Stimulated activated naive CD4-positive, alpha-beta T cell (primary cell): ENCODE measurements at regions not wholly inside any gene's neighbourhood (a gene's known extent, or its start where the extent isn't known, plus 50 kb on each side); places are given as distances from the start of the nearest gene placed in this dataset.

ENCODE experiments used
- DNase-seq, 6 experiments: peaks; one replicate each; lab custom pipeline; 2025; lab: John Stamatoyannopoulos, UW

- DNase-seq = no peak
Observed at GRCh38 chr1:56442290-56442877, 137.0 kb downstream of the PLPP3 start.

- no peak for DNase-seq
Observed at GRCh38 chr1:56441601-56442000, 137.8 kb downstream of the PLPP3 start.

GRCh38 chr1:56439610-56440264 lies 139.6 kb downstream of the PLPP3 start:
- no peak for DNase-seq

DNA sequence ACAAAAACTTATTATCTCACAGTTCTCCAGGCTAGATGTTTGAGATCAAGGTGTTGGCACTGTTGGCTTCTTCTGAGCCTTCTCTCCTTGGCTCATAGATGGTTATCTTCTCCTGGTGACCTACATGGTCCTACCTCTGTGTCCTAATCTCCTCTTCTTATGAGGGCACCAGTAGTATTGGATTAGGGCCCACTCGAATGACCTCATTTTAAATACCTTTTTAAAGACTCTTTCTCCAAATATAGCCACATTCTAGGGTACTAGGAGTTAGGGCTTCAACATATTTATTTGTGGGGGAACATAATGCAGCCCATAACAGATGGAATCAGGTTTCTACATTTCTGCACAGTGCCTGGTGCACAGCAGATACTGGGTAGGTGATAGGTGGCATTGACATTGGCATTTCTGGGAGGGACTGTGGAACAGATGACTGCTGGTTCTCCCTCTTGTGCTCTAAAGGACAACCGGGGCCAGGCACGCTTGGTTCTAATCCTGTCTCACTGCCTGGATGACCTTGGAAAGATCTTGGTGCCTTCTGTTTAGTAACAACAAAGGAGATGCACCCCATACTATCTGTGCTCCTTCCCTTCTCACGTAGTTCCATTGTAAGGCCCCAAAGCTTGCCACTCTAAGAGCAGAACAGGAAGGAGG lies 140.3 kb downstream of the PLPP3 start:
- DNase-seq = no peak

GRCh38 chr1:56437959-56438358 lies 141.4 kb downstream of the PLPP3 start:
- no peak for DNase-seq

DNA sequence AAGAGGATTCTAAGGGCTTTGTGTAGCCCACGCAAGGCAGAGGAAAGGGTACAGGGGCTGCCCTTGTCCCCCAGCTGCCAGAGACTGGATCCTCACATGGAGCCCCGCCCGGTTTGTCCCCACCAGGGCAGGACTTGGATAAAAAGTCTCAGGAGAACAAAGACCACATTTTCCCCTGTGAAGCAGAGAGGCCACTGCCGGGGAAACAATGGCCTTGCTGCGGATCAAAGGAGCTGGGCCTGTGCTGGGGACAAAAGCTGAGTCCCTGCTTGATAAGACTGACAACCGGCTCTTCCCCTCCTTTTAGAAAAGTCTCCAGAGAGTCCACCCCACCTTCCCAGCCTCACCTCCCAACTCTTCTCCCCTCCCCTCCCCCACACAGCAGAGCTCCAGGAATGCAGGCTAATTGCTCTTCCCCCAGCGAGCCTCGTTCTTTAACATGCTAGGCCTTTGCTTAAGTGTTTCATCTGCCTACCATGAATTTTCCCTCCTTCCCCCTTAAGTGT lies 142.4 kb downstream of the PLPP3 start:
- DNase-seq = no peak

DNA sequence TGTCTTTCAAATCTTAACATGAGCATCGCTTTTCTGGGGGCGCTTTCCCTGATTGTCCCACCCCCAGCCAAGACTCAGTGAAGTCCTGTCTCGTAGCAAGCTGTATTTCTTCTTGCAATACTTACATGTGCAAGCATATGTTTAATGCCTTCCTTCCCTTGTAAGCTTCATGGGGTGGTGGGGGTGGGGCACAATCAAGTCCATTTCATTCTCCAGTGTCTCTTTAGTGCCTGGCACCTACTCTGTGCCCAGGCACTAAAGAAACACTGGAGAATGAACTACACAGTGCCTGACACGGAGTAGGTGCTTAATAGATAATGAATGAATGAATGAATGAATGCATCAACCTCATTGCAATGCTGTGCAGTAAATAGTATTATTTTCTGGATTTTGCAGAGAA lies 143.1 kb downstream of the PLPP3 start:
- no peak for DNase-seq

DNA sequence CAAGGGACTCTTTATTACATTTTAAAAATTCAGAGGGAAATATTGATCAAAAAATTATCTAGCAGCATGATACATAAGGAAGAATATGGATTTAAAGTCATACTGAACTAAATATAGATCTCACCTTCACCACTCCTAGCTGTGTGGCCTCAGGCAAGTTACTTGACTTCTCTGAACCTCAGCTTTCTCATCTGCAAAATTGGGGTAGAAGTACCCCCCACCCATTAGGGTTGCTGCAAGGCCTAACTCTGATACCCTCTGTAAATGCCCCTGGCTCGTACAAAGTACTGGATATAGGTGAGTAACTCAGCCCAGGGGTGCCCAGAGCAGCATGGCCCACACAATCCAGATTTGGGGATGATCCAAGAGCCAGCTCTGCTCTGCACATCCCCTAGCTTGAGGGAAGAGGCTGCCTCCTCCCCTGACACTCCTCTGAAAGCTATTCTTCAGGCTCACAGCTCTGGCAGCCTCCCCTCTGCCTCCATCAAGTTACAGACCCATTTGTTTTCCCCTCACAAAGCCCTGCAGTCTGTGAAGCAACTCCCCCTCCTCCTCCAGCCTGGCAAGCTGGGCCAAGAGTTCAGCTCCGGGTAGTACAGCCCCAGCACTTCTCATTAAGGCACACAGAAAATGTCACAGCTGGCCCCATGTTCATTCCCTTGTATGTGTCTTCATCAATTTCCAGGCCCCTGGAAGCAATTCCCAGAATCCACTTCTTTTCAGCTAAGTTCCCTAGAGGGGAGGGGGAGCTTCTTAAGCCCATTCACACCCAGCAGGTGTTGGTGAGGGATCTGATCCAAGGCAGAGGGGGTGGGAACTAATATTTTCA lies 143.7 kb downstream of the PLPP3 start:
- no peak for DNase-seq

- no peak for DNase-seq
Observed at GRCh38 chr1:56434740-56435139, 144.6 kb downstream of the PLPP3 start.

GRCh38 chr1:56434025-56434424 lies 145.3 kb downstream of the PLPP3 start:
- DNase-seq = no peak

- no peak for DNase-seq
Observed at GRCh38 chr1:56433056-56433577, 146.2 kb downstream of the PLPP3 start.

DNA sequence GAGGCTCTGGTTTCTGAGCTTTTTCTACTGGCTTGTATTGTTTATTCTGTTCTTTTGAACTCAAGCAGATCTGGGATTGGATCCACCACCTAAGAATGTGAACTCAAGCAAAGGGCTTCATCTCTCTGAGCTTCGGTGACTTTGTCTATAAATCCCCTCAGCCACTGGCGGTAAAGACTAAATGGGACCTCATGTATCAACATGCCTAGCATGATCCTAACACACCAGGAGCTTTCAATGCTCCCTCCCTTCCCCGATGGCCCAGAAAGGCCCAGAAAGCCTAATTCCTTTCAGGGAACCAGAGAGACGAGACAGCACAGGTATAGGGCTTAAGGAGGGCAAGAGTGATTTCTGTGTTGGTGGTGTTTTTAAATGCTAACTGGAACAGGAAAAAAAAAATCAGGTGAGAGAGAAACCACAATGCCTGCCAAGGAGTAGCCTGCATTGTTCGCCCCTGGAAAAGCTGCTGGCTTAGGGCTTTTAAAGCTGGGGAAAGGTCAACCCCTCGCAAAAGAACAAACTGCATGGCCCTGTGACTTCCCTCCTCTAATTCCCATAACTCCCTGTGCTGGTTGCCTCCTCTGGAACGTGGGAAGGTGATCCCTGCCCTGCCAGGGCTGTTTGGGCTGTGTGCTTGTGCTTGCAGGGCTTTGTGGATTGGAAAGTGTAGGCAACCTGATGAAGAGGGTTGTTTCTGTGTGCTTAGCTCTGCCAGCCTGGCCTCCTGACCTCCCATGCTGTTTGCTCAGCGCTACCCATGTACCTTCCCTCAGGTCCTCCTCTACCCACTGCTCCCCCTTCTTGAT lies 147.0 kb downstream of the PLPP3 start:
- no peak for DNase-seq

GRCh38 chr1:56430141-56430839 lies 149.1 kb downstream of the PLPP3 start:
- no peak for DNase-seq

DNA sequence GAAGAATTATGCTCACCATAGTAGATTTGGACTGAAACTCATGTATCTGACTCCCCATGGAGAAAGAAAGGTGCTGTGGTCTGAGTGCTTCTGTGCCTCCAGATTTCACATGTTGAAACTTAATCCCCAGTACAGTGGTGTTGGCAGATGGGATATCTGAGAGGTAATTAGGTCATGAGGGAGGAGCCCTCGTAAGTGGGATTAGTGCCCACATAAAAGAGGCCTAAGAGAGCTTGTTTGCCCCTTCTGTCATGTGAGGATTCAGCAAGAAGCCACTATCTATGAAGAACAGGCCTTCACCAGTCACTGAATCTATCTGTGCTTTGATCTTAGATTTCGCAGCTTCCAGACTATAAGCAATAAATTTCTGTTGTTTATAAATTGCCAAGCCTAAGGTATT lies 150.1 kb downstream of the PLPP3 start:
- DNase-seq = no peak

GRCh38 chr1:56426587-56427381 lies 152.6 kb downstream of the PLPP3 start:
- DNase-seq = no peak

DNA sequence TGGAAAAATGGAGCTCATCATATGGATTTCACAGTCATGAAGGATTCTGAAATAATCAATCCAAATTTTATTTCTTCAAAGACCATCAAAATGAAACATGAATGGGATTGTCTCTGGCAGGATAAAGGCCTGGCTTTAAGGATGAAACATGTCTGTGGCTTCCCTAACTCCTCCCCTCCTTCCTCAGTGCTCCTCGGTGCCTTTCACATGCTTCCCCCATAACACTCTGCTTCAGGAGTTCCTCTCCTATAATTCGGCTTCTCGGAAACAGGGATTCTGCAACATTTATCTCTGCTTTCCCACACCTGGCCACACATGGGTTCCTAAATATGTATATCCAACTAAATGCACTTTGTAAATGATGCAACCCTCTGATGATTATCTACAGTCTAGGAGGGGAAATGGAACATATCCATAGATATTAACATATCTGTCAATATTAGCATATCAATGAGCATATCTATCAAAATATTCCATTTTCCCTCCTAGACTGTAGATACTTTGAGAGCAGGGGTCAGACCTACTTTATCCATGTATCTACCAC lies 153.8 kb downstream of the PLPP3 start:
- DNase-seq = no peak

- no peak for DNase-seq
Observed at GRCh38 chr1:56424744-56425493, 154.4 kb downstream of the PLPP3 start.

- no peak for DNase-seq
Observed at GRCh38 chr1:56423716-56424115, 155.6 kb downstream of the PLPP3 start.

- DNase-seq = no peak
Observed at GRCh38 chr1:56418151-56418631, 161.2 kb downstream of the PLPP3 start.
